HCT116 (cell line): ENCODE measurements at regions not wholly inside any gene's neighbourhood (a gene's known extent, or its start where the extent isn't known, plus 50 kb on each side); places are given as distances from the start of the nearest gene placed in this dataset.

Experiments used
- ATAC-seq: fragments of 200-7000 bp; cut with Tn5 transposase; 2 replicates; pipeline ENCODE4 v1.9.1; 2020; ENCODE audit warnings: mild to moderate bottlenecking, moderate library complexity
- BruUV-seq: library from RNA; stranded (reverse); fragments of 400-500 nt; replicated peaks from 2 replicates; lab custom pipeline; 2021; lab: Mats Ljungman, UMichigan
- CTCF ChIA-PET: fragments of 300-600 bp; sonication (Branson Sonifier 250); formaldehyde crosslinking; loops from one replicate; lab custom pipeline; 2021; ENCODE audit warnings: antibody characterized with exemption; lab: Charles Lee
- POLR2A ChIA-PET: fragments of 300-600, 350-600 bp; sonication (Branson Sonifier 250); formaldehyde crosslinking; loops from one replicate; lab custom pipeline; 2021; ENCODE audit warnings: antibody characterized with exemption; lab: Charles Lee
- RAD21 ChIA-PET, 2 experiments: fragments of 300-600 bp; sonication (Branson Sonifier 250); formaldehyde crosslinking; loops; one replicate each; lab custom pipeline; 2023; ENCODE audit warnings: low total read pairs in 2 of 2; ENCODE audit not compliant: uncharacterized antibody in 2 of 2, unreplicated experiment in 2 of 2, low non-redundant PET in 1 of 2; lab: Charles Lee
- DNase-seq: peaks from one replicate; pipeline ENCODE4 v3.0.0-alpha.2; 2010; ENCODE audit warnings: low read depth, low spot score
- H2AFZ ChIP-seq: fragments of 200-600 bp; shearing (Covaris generic), sonication (generic); 2 replicates; pipeline ENCODE4 v1.6.1; 2017; ENCODE audit warnings: low read depth, mixed run types, mixed read lengths, antibody characterized with exemption, low read length; ENCODE audit not compliant: poor library complexity, severe bottlenecking
- H3K27ac ChIP-seq: 2 replicates; pipeline ENCODE4 v1.5.1; 2012; ENCODE audit warnings: low read depth, low read length
- H3K27me3 ChIP-seq: fragments of 200-600 bp; sonication (generic); 2 replicates; pipeline ENCODE4 v1.6.1; 2016; ENCODE audit warnings: mixed run types, low read length, mixed read lengths; ENCODE audit not compliant: insufficient read depth
- H3K36me3 ChIP-seq, 2 experiments: fragments of 200-500 bp in 1 of 2; fragments of 200-600 bp in 1 of 2; sonication (Bioruptor generic) in 1 of 2; sonication (generic) in 1 of 2; 2 replicates each; pipeline versions ENCODE4 v1.5.1 to v1.6.1; 2014 to 2016; ENCODE audit warnings: low read length in 2 of 2, inconsistent platforms in 1 of 2, mixed read lengths in 1 of 2, mixed run types in 1 of 2; ENCODE audit not compliant: insufficient read depth in 2 of 2, control insufficient read depth in 1 of 2
- H3K4me1 ChIP-seq, 2 experiments: fragments of 200-600 bp in 1 of 2; sonication (generic) in 1 of 2; 2 replicates each; pipeline versions ENCODE4 v1.5.1 to v1.6.1; 2012 to 2017; ENCODE audit warnings: low read length in 2 of 2, inconsistent platforms in 1 of 2, mild to moderate bottlenecking in 1 of 2, mixed read lengths in 1 of 2, mixed run types in 1 of 2, moderate library complexity in 1 of 2; ENCODE audit not compliant: insufficient read depth in 2 of 2, control insufficient read depth in 1 of 2
- H3K4me2 ChIP-seq: fragments of 200-600 bp; sonication (generic); 2 replicates; pipeline ENCODE4 v1.6.1; 2017; ENCODE audit warnings: mixed run types, low read length, mixed read lengths
- H3K4me3 ChIP-seq, 2 experiments: fragments of 200-600 bp in 1 of 2; sonication (generic) in 1 of 2; replicated peaks in 1 of 2; 2 replicates each; pipeline ENCODE4 v1.5.1; 2011 to 2016; ENCODE audit warnings: low read length in 2 of 2, control low read depth in 1 of 2, low read depth in 1 of 2, mild to moderate bottlenecking in 1 of 2, mixed read lengths in 1 of 2, mixed run types in 1 of 2
- H3K79me2 ChIP-seq: fragments of 200-600 bp; sonication (generic); 2 replicates; pipeline ENCODE4 v1.6.1; 2017; ENCODE audit warnings: mild to moderate bottlenecking, mixed run types, low read length, moderate library complexity, mixed read lengths; ENCODE audit not compliant: insufficient read depth
- H3K9ac ChIP-seq: fragments of 200-600 bp; sonication (generic); 2 replicates; pipeline ENCODE4 v1.6.1; 2016; ENCODE audit warnings: low read length, mixed read lengths
- H3K9me2 ChIP-seq: fragments of 200-600 bp; sonication (generic), shearing (Covaris generic); 2 replicates; pipeline ENCODE4 v1.6.1; 2017; ENCODE audit warnings: mixed run types, mild to moderate bottlenecking, moderate library complexity; ENCODE audit not compliant: insufficient read depth
- H3K9me3 ChIP-seq, 2 experiments: fragments of 200-500 bp in 1 of 2; fragments of 200-600 bp in 1 of 2; sonication (Bioruptor generic) in 1 of 2; sonication (generic) in 1 of 2; 2 replicates each; pipeline ENCODE4 v1.6.1; 2014 to 2017; ENCODE audit warnings: low read length in 2 of 2, mixed read lengths in 2 of 2, inconsistent platforms in 1 of 2, low read depth in 1 of 2, mild to moderate bottlenecking in 1 of 2, mixed run types in 1 of 2, moderate library complexity in 1 of 2; ENCODE audit not compliant: control insufficient read depth in 1 of 2, insufficient read depth in 1 of 2
- H4K20me1 ChIP-seq: fragments of 200-600 bp; sonication (generic), shearing (Covaris generic); 2 replicates; pipeline ENCODE4 v1.6.1; 2017; ENCODE audit warnings: mixed run types, mild to moderate bottlenecking, moderate library complexity; ENCODE audit not compliant: insufficient read depth
- CBX3 ChIP-seq: IDR thresholded peaks from 2 replicates; pipeline ENCODE4 v1.6.1; 2012; ENCODE audit warnings: low read depth
- CEBPB ChIP-seq: IDR thresholded peaks from 2 replicates; pipeline ENCODE4 v1.6.1; 2012; ENCODE audit warnings: low read depth
- CTCF ChIP-seq, 3 experiments: fragments of 200-600 bp in 1 of 3; sonication (generic) in 1 of 3; IDR thresholded peaks in 2 of 3; conservative IDR thresholded peaks in 1 of 3; 2 replicates each; pipeline ENCODE4 v1.5.1; 2012 to 2017; ENCODE audit warnings: low read depth in 2 of 3, low read length in 2 of 3, antibody characterized with exemption in 1 of 3, borderline replicate concordance in 1 of 3, control low read depth in 1 of 3, mild to moderate bottlenecking in 1 of 3, mixed read lengths in 1 of 3, mixed run types in 1 of 3, moderate library complexity in 1 of 3; ENCODE audit not compliant: insufficient read depth in 1 of 3
- EGR1 ChIP-seq: IDR thresholded peaks from 2 replicates; pipeline ENCODE4 v1.6.1; 2012; ENCODE audit warnings: low read depth
- ELF1 ChIP-seq: IDR thresholded peaks from 2 replicates; pipeline ENCODE4 v1.6.1; 2012; ENCODE audit warnings: low read depth, borderline replicate concordance
- EZH2 ChIP-seq: fragments of 200-600 bp; sonication (generic); IDR thresholded peaks from 2 replicates; pipeline ENCODE4 v1.6.1; 2017; ENCODE audit warnings: antibody characterized with exemption, mixed run types
- EZH2phosphoT487 ChIP-seq: fragments of 200-600 bp; IDR thresholded peaks from 2 replicates; pipeline ENCODE4 v1.6.1; 2018; ENCODE audit warnings: antibody characterized with exemption, borderline replicate concordance
- FOSL1 ChIP-seq: IDR thresholded peaks from 2 replicates; pipeline ENCODE4 v1.6.1; 2012; ENCODE audit warnings: low read depth
- JUND ChIP-seq: IDR thresholded peaks from 2 replicates; pipeline ENCODE4 v1.6.1; 2012
- MAX ChIP-seq: IDR thresholded peaks from 2 replicates; pipeline ENCODE4 v1.6.1; 2012
- POLR2A ChIP-seq: IDR thresholded peaks from 2 replicates; pipeline ENCODE4 v1.7.0; 2011; ENCODE audit warnings: borderline replicate concordance; ENCODE audit not compliant: insufficient read depth, insufficient read length; ENCODE audit errors: extremely low read depth
- RAD21 ChIP-seq: IDR thresholded peaks from 2 replicates; pipeline ENCODE4 v1.6.1; 2012; ENCODE audit warnings: low read depth, mild to moderate bottlenecking
- SIN3A ChIP-seq: IDR thresholded peaks from 2 replicates; pipeline ENCODE4 v1.6.1; 2012; ENCODE audit warnings: low read depth
- SP1 ChIP-seq: IDR thresholded peaks from 2 replicates; pipeline ENCODE4 v1.6.1; 2012; ENCODE audit warnings: low read depth
- SRF ChIP-seq: IDR thresholded peaks from 2 replicates; pipeline ENCODE4 v1.6.1; 2012; ENCODE audit warnings: low read depth
- TCF7L2 ChIP-seq: IDR thresholded peaks from 2 replicates; pipeline ENCODE4 v1.7.0; 2011; ENCODE audit warnings: borderline replicate concordance, inconsistent platforms; ENCODE audit not compliant: insufficient read depth, insufficient read length; ENCODE audit errors: extremely low read depth
- YY1 ChIP-seq: IDR thresholded peaks from 2 replicates; pipeline ENCODE4 v1.6.1; 2011; ENCODE audit warnings: low read length, low read depth, moderate library complexity, mild to moderate bottlenecking; ENCODE audit not compliant: insufficient replicate concordance; ENCODE audit errors: extremely low read depth
- ZFX ChIP-seq: fragments of 450-650 bp; IDR thresholded peaks from 2 replicates; pipeline ENCODE4 v1.6.1; 2017
- ZNF274 ChIP-seq: fragments of 200-500 bp; sonication (Bioruptor generic); IDR thresholded peaks from 2 replicates; pipeline ENCODE4 v1.6.1; 2014; ENCODE audit warnings: mild to moderate bottlenecking, low read depth, low read length, inconsistent platforms
- intact Hi-C: fragments of 100-400 bp; cut with micrococcal nuclease; formaldehyde crosslinking; loops from 2 replicates; pipeline ENCODE4 v1.10.0; 2022

GRCh38 chr6:120615238-120615637, 719.0 kb downstream of the TBC1D32 start:
- Histone ChIP-seq H4K20me1 (no peaks in the 10 kb centered on the region), H3K9ac (no peak overlapping the region), H3K4me1 (no peaks in the 10 kb centered on the region), H3K4me2 (no peak overlapping the region), H3K79me2 (no peaks in the 10 kb centered on the region), H2AFZ (no peak overlapping the region), H3K9me2 (no peaks in the 10 kb centered on the region), H3K4me3 (no peak overlapping the region), H3K27me3 (no peaks in the 10 kb centered on the region), H3K9me3 (no peaks in the 10 kb centered on the region), H3K36me3 (no peaks in the 10 kb centered on the region), H3K27ac (no peak overlapping the region)
- ATAC-seq: no peak
- ChIA-PET POLR2A (no interaction called here), CTCF (no interaction called here), RAD21 (no interaction called here)
- no peak for TF ChIP-seq CBX3
- TF ChIP-seq TCF7L2: no peak
- no peak for TF ChIP-seq ELF1
- TF ChIP-seq EZH2: no peak
- TF ChIP-seq POLR2A: no peak
- TF ChIP-seq ZFX: no peak
- no peak for TF ChIP-seq FOSL1
- TF ChIP-seq SIN3A: no peak
- no peak for TF ChIP-seq SP1
- no peak for TF ChIP-seq JUND
- TF ChIP-seq SRF: no peak
- no peak for TF ChIP-seq RAD21
- TF ChIP-seq CEBPB: no peak
- BruUV-seq: no TSS peak
- DNase-seq: no peak
- intact Hi-C loops: no loop called here

- Histone ChIP-seq H3K9me2 (no peaks in the 10 kb centered on the region), H3K36me3 (no peaks in the 10 kb centered on the region), H2AFZ (no peak overlapping the region), H3K4me1 (no peaks in the 10 kb centered on the region), H3K27me3 (no peaks in the 10 kb centered on the region), H3K4me3 (no peak overlapping the region), H4K20me1 (no peaks in the 10 kb centered on the region), H3K9me3 (no peaks in the 10 kb centered on the region), H3K4me2 (no peak overlapping the region), H3K79me2 (no peaks in the 10 kb centered on the region), H3K27ac (no peak overlapping the region), H3K9ac (no peak overlapping the region)
- DNase-seq: no peak
- no TSS peak for BruUV-seq
- no peak for ATAC-seq
- intact Hi-C loops: loop anchor here (5.0 kb wide), 1 partner anchor 53 kb away; no protein-coding TSS in a partner anchor
- ChIA-PET RAD21 (no interaction called here), CTCF (no interaction called here), POLR2A (no interaction called here)
- no peak for TF ChIP-seq CTCF (IDR thresholded peaks at IDR 0.05 in 2 of 3, conservative IDR thresholded peaks at IDR 0.05 in 1 of 3; ENCODE audit: borderline replicate concordance in 1 of 3, insufficient read depth in 1 of 3, low read depth in 2 of 3, low read length in 2 of 3)
- no peak for TF ChIP-seq EZH2phosphoT487
- TF ChIP-seq ZFX: no peak
- no peak for TF ChIP-seq EZH2
- no peak for TF ChIP-seq EGR1
- no peak for TF ChIP-seq YY1
- TF ChIP-seq SIN3A: no peak
- no peak for TF ChIP-seq ZNF274
- no peak for TF ChIP-seq SRF
- no peak for TF ChIP-seq MAX
- TF ChIP-seq POLR2A: no peak
Observed at GRCh38 chr6:120614723-120615122, 719.6 kb downstream of the TBC1D32 start.
